GM21360 (cell line): ENCODE measurements at regions not wholly inside any gene's neighbourhood (a gene's known extent, or its start where the extent isn't known, plus 50 kb on each side); places are given as distances from the start of the nearest gene placed in this dataset.

Experiments used
- ATAC-seq: cut with Tn5 transposase; IDR thresholded peaks from one replicate; pipeline ENCODE4 v1.9.1; 2021; ENCODE audit warnings: mild to moderate bottlenecking, moderate library complexity; ENCODE audit not compliant: unreplicated experiment

GRCh38 chr2:217660423-217660822 lies 342.4 kb downstream of the TNS1 start:
- ATAC-seq, result no peak

DNA sequence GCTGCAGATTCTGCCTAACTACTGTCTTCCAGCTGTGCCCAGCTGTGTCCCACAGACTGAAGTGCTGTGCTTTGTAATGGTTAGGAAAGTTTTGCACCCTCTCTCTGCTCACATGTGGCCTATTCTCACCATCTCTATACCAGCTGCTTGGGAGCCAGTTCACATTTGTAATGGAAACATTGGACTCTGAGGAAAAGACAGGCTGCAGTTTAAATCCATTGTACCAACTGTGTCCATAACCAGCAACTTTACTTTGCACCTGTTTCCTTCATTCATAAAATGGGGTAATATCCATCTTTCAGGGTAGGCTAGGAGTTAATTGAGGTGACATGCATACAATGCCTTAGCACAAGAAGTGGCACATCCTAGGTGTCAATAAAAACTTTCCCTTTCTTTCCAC lies 344.0 kb downstream of the TNS1 start:
- no peak for ATAC-seq

- no peak for ATAC-seq
Observed at GRCh38 chr2:217657252-217657651, 345.5 kb downstream of the TNS1 start.

GRCh38 chr2:217656316-217656715 lies 346.5 kb downstream of the TNS1 start:
- ATAC-seq, result no peak

GRCh38 chr2:217655651-217656050 lies 347.1 kb downstream of the TNS1 start:
- no peak for ATAC-seq

DNA sequence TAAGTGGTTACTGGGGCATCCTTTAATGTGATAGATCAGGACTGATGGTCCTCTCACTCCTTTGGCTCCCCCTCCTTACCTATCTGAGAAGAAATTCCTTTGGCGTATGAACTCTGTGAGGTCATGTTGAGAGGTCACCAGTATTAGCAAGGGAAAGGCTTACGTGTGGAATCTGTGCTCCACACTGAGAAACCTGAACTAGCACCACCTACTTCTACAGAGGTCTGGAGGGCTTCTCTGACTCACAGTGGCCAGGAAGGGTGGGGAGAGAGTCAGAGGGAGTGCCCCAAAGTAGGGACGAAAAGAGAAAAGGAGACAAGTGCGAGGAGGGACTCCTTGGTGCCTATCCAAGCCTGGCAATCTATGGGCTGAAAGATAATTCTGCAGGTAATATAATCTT lies 348.6 kb downstream of the TNS1 start:
- no peak for ATAC-seq

GRCh38 chr2:217652761-217653639 lies 349.8 kb downstream of the TNS1 start:
- ATAC-seq, result no peak

- no peak for ATAC-seq
Observed at GRCh38 chr2:217650716-217651360, 352.0 kb downstream of the TNS1 start.

- ATAC-seq, result no peak
Observed at GRCh38 chr2:217650229-217650628, 352.6 kb downstream of the TNS1 start.

GRCh38 chr2:217647925-217648324 lies 354.9 kb downstream of the TNS1 start:
- no peak for ATAC-seq

DNA sequence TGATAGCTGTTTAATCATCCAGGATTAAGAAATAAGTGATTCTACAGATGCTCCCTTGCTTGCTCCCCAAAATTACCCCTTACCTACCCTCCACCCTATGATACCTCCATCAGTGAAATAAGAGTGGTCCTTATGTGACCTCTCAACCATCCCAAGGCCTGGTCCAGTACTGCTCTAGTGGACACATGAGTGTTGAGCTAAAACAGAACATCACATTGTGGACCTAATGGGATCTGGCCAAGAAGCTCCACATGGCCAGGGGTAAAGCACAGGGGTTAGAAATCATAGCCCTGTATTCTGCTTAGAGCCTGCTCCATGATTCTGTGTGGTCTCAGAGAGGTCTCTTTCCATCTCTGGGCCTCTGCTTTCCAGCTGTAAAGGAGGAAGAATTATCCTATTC lies 355.6 kb downstream of the TNS1 start:
- ATAC-seq, result no peak

GRCh38 chr2:217645896-217646295 lies 356.9 kb downstream of the TNS1 start:
- ATAC-seq, result no peak

- no peak for ATAC-seq
Observed at GRCh38 chr2:217643789-217644301, 358.9 kb downstream of the TNS1 start.

GRCh38 chr2:217642944-217643343 lies 359.9 kb downstream of the TNS1 start:
- ATAC-seq, result no peak

DNA sequence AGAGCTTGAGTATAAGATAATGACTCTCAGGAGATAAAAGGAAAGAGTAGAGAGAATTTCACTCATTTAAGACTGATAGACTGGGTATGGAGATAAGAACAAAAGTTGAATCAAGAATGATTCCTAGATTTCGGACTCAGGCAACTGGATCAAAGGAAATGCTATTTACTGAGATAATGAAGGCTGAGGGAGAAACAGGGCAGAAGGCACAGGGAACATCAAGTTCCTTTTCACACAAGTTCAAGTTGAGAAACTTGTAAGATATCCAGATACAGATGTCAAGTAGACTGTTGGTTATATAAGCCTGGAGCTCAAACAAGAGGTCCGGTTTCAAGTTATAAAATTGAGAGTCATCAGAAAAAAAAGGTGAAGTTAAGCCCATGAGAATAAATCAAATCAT lies 360.8 kb downstream of the TNS1 start:
- ATAC-seq, result no peak

GRCh38 chr2:217639481-217639880 lies 363.3 kb downstream of the TNS1 start:
- ATAC-seq, result no peak

- ATAC-seq, result no peak
Observed at GRCh38 chr2:217638533-217638932, 364.3 kb downstream of the TNS1 start.

DNA sequence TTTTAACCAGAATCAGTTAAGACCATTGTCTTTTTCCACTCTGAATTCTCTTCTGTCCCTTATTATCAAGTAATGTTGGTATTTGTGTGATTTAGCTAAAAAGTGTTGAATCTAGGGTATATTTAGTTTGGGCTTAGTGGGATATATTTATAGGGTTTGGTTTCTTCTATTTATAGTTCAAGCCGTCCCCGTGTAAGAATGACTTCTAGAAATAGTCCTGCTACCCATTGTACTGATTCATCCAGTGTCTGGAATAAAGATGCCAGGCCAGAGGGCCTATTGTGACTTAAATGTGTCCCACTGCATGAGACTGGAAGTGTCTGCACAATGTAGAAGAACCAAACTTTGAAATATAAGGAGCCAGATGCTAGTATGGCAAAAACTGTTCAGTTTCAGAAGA lies 364.8 kb downstream of the TNS1 start:
- ATAC-seq, result no peak

DNA sequence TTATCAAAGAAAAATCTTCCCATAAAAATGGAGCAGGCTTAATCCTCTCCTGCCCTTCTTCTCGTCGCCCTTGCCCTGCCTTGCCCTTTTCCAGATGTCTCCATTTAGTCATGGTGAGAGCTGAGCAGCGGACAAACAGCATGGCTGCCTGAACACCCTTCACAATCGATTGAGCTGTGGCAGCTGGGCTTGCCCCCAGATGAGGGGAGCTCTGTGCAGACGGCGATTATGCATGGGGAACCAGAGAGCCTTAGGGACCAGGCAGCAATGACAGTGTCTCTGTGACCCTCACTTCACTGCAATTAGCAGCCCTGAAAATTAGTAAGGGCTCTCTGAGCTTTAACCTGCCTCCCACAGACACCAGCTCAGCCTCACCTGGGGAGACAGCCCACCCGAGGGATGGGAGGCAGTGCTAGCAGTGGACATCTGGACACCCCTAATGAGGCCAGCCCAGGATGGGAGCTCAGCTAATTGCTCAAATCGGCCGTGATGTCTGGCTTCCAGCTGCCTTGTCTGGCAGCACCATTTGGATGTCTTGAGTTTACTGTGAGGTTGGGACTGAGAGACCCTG lies 365.7 kb downstream of the TNS1 start:
- no peak for ATAC-seq

DNA sequence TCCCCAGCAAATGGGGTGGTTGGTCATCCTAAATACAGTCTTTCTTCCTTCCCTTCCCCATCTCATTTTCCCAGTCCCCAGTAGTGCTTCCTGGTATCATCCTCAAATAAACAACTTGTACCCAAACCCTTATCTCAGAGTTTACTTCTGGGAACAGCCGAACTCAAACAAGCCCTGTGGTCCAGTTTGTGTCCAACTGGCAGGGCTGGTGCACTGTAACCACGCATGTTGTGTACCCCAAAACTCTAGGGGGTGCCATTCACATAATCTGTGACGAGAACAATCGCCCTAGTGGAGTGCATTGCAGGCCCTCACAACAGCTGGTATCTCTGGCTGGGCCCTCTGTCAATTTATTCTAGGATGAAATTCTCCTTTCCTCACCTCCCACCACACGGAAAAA lies 366.2 kb downstream of the TNS1 start:
- ATAC-seq, result no peak

DNA sequence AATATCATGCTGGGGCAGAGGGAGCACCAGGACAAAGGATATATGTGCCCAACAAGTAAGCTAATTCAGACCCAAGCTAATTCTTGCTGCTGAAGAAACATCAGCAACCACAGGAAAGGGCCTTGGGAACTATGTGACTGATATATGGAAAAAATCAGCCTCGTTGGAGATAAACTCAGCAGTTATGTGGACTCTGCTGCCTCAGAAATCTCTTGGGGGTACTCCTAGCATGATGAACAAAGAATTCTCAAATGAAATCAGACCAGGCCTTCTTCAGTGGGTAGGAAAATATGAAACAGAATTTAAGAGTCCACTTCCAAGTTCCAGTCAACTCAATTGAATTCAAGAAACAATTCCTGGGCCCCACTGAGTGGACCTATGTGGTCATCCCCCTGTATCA lies 367.9 kb downstream of the TNS1 start:
- ATAC-seq, result no peak

- ATAC-seq, result no peak
Observed at GRCh38 chr2:217632043-217632442, 370.8 kb downstream of the TNS1 start.
